DND-41 (cell line): ENCODE measurements at regions not wholly inside any gene's neighbourhood (a gene's known extent, or its start where the extent isn't known, plus 50 kb on each side); places are given as distances from the start of the nearest gene placed in this dataset.

ENCODE experiments used
- CTCF ChIP-seq: IDR thresholded peaks from 2 replicates; pipeline ENCODE4 v1.5.1; 2012; ENCODE audit warnings: borderline replicate concordance, low read length, moderate library complexity, mild to moderate bottlenecking; ENCODE audit not compliant: poor library complexity, severe bottlenecking; ENCODE audit errors: extremely low read depth
- EZH2 ChIP-seq: IDR thresholded peaks from 3 replicates; pipeline ENCODE4 v1.6.1; 2012; ENCODE audit warnings: borderline replicate concordance, low read depth, mild to moderate bottlenecking, moderate library complexity, low read length, inconsistent platforms; ENCODE audit not compliant: severe bottlenecking

- TF ChIP-seq CTCF (no peak), EZH2 (no peak)
Observed at GRCh38 chr2:204018717-204019116, 82.2 kb downstream of the ICOS start.
